ENCODE measurements at regions not wholly inside any gene's neighbourhood (a gene's known extent, or its start where the extent isn't known, plus 50 kb on each side); places are given as distances from the start of the nearest gene placed in this dataset.
"Not testable (repeated sequence)": the region's sequence is repeated elsewhere in the genome, so short reads cannot be mapped to it uniquely, and the experiment has no call there.

DNA sequence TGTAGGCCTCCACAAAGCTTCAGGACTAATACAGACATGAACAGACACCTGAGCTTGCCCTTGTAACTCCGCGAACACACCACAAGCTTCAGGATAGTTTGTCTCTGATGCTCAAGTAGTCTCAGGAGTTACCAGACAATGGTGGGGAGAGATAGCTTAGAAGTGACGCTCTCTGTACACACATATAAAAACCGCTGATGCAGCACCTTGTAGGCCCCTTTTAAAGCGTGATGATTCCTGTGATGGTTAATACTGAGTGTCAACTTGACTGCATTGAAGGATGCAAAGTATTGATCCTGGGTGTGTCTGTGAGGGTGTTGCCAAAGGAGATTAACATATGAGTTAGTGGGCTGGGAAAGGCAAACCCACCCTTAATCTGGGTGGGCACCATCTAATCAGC, 78.7 kb downstream of the MAGED4 start:
- TF ChIP-seq, protein P1, sequence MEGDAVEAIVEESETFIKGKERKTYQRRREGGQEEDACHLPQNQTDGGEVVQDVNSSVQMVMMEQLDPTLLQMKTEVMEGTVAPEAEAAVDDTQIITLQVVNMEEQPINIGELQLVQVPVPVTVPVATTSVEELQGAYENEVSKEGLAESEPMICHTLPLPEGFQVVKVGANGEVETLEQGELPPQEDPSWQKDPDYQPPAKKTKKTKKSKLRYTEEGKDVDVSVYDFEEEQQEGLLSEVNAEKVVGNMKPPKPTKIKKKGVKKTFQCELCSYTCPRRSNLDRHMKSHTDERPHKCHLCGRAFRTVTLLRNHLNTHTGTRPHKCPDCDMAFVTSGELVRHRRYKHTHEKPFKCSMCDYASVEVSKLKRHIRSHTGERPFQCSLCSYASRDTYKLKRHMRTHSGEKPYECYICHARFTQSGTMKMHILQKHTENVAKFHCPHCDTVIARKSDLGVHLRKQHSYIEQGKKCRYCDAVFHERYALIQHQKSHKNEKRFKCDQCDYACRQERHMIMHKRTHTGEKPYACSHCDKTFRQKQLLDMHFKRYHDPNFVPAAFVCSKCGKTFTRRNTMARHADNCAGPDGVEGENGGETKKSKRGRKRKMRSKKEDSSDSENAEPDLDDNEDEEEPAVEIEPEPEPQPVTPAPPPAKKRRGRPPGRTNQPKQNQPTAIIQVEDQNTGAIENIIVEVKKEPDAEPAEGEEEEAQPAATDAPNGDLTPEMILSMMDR (IDR thresholded peaks at IDR 0.05; ENCODE audit: insufficient read depth in 1 of 2, low read depth in 1 of 2, low read length in 1 of 2, severe bottlenecking in 1 of 2, unreplicated experiment in 1 of 2), result no peak
- H3K4me3 ChIP-seq (ENCODE audit: low read depth, low read length), result no peak overlapping the region
- CTCF ChIA-PET, result no interaction called here
- POLR2A ChIA-PET, result no interaction called here
- Mint-ChIP-seq H3K27ac (ENCODE audit: unreplicated experiment) (no peak overlapping the region), H3K9me3 (ENCODE audit: unreplicated experiment) (no peaks in the 10 kb centered on the region), H3K36me3 (ENCODE audit: insufficient read depth, unreplicated experiment) (peaks cover 12% of the 10 kb centered on the region), H3K27me3 (ENCODE audit: insufficient read depth, unreplicated experiment) (no peaks in the 10 kb centered on the region), H3K4me1 (ENCODE audit: low read depth, unreplicated experiment) (peaks cover 7% of the 10 kb centered on the region), H3K4me3 (ENCODE audit: unreplicated experiment) (peak overlapping the region; percentile 88)
- peaks cover 18% of the 10 kb centered on the region for H3K4me1 ChIP-seq
- no TSS peak for BruUV-seq (replicated peaks)
- DNase-seq, result no peak
- no peaks in the 10 kb centered on the region for H3K36me3 ChIP-seq (ENCODE audit: control insufficient read depth, insufficient read depth, low read length)
- H3K27me3 ChIP-seq (replicated peaks; ENCODE audit: control insufficient read depth, insufficient read depth, low read length), result no peaks in the 10 kb centered on the region
- intact Hi-C loops (cut with micrococcal nuclease; ENCODE audit: unreplicated experiment), result no loop called here
- no peaks in the 10 kb centered on the region for H3K9me3 ChIP-seq

DNA sequence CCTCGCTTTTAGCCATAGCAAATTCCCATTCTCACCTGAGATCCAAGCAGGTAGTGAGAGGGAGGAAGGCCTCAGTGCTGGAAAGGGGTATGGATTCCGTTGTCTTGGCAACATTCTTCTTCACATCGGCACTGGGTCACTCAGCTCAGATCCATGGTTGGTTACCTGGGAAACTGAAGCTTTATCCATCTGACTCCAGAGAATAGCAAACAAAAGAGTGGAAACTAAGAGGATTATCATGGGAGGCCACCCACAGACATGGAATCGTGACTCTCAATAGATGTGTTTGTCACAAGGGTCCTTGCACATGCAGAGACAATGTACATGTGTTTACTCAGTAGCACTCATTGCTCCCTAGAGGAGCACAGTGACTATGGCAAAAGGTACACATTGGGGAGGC, 81.0 kb downstream of the MAGED4 start:
- TF ChIP-seq, protein P1 (IDR thresholded peaks at IDR 0.05; ENCODE audit: insufficient read depth in 1 of 2, low read depth in 1 of 2, low read length in 1 of 2, severe bottlenecking in 1 of 2, unreplicated experiment in 1 of 2), result no peak
- H3K27me3 ChIP-seq (replicated peaks; ENCODE audit: control insufficient read depth, insufficient read depth, low read length), result no peaks in the 10 kb centered on the region
- BruUV-seq (replicated peaks), result no TSS peak
- no peak overlapping the region for H3K27ac Mint-ChIP-seq (ENCODE audit: unreplicated experiment)
- H3K27me3 Mint-ChIP-seq (ENCODE audit: insufficient read depth, unreplicated experiment), result no peaks in the 10 kb centered on the region
- H3K4me3 ChIP-seq (ENCODE audit: low read depth, low read length), result no peak overlapping the region
- peaks cover 18% of the 10 kb centered on the region for H3K4me1 ChIP-seq
- peaks cover 12% of the 10 kb centered on the region for H3K36me3 Mint-ChIP-seq (ENCODE audit: insufficient read depth, unreplicated experiment)
- no peak for DNase-seq
- no peaks in the 10 kb centered on the region for H3K36me3 ChIP-seq (ENCODE audit: control insufficient read depth, insufficient read depth, low read length)
- intact Hi-C loops (cut with micrococcal nuclease; ENCODE audit: unreplicated experiment), result loop anchor here (2.0 kb wide), 1 partner anchor 73 kb away; no protein-coding TSS in a partner anchor
- H3K4me1 Mint-ChIP-seq (ENCODE audit: low read depth, unreplicated experiment), result peaks cover 7% of the 10 kb centered on the region
- POLR2A ChIA-PET, result no interaction called here
- no peaks in the 10 kb centered on the region for H3K9me3 ChIP-seq
- CTCF ChIA-PET, result no interaction called here
- no peak overlapping the region for H3K4me3 Mint-ChIP-seq (ENCODE audit: unreplicated experiment)
- H3K9me3 Mint-ChIP-seq (ENCODE audit: unreplicated experiment), result no peaks in the 10 kb centered on the region

GRCh38 chrX:52268502-52268901, 83.8 kb downstream of the MAGED4 start:
- H3K36me3 ChIP-seq (ENCODE audit: control insufficient read depth, insufficient read depth, low read length); H3K4me3 ChIP-seq (ENCODE audit: low read depth, low read length); H3K27ac Mint-ChIP-seq (ENCODE audit: unreplicated experiment); intact Hi-C loops (cut with micrococcal nuclease; ENCODE audit: unreplicated experiment); H3K4me3 Mint-ChIP-seq (ENCODE audit: unreplicated experiment); H3K9me3 ChIP-seq; H3K27me3 ChIP-seq (replicated peaks; ENCODE audit: control insufficient read depth, insufficient read depth, low read length); H3K4me1 Mint-ChIP-seq (ENCODE audit: low read depth, unreplicated experiment); BruUV-seq (replicated peaks); H3K36me3 Mint-ChIP-seq (ENCODE audit: insufficient read depth, unreplicated experiment); CTCF ChIA-PET; H3K27me3 Mint-ChIP-seq (ENCODE audit: insufficient read depth, unreplicated experiment); POLR2A ChIA-PET; DNase-seq; H3K9me3 Mint-ChIP-seq (ENCODE audit: unreplicated experiment): not testable (repeated sequence)
- H3K4me1 ChIP-seq, result peaks cover 10% of the 10 kb centered on the region

- no peaks in the 10 kb centered on the region for H3K9me3 ChIP-seq
- Mint-ChIP-seq H3K27me3 (ENCODE audit: insufficient read depth, unreplicated experiment) (no peaks in the 10 kb centered on the region), H3K4me1 (ENCODE audit: low read depth, unreplicated experiment) (no peaks in the 10 kb centered on the region), H3K4me3 (ENCODE audit: unreplicated experiment) (no peak overlapping the region), H3K9me3 (ENCODE audit: unreplicated experiment) (no peaks in the 10 kb centered on the region), H3K36me3 (ENCODE audit: insufficient read depth, unreplicated experiment) (no peaks in the 10 kb centered on the region), H3K27ac (ENCODE audit: unreplicated experiment) (no peak overlapping the region)
- TF ChIP-seq, protein P1 (IDR thresholded peaks at IDR 0.05; ENCODE audit: insufficient read depth in 1 of 2, low read depth in 1 of 2, low read length in 1 of 2, severe bottlenecking in 1 of 2, unreplicated experiment in 1 of 2), result no peak
- CTCF ChIA-PET, result no interaction called here
- no peaks in the 10 kb centered on the region for H3K4me1 ChIP-seq
- no peaks in the 10 kb centered on the region for H3K36me3 ChIP-seq (ENCODE audit: control insufficient read depth, insufficient read depth, low read length)
- intact Hi-C loops (cut with micrococcal nuclease; ENCODE audit: unreplicated experiment), result no loop called here
- H3K4me3 ChIP-seq (ENCODE audit: low read depth, low read length), result no peak overlapping the region
- DNase-seq, result no peak
- POLR2A ChIA-PET, result no interaction called here
- no peaks in the 10 kb centered on the region for H3K27me3 ChIP-seq (replicated peaks; ENCODE audit: control insufficient read depth, insufficient read depth, low read length)
- BruUV-seq (replicated peaks), result no TSS peak
These were observed 85.9 kb downstream of the MAGED4 start for GRCh38 chrX:52270453-52271116.
